ENCODE measurements at regions not wholly inside any gene's neighbourhood (a gene's known extent, or its start where the extent isn't known, plus 50 kb on each side); places are given as distances from the start of the nearest gene placed in this dataset.

DNA sequence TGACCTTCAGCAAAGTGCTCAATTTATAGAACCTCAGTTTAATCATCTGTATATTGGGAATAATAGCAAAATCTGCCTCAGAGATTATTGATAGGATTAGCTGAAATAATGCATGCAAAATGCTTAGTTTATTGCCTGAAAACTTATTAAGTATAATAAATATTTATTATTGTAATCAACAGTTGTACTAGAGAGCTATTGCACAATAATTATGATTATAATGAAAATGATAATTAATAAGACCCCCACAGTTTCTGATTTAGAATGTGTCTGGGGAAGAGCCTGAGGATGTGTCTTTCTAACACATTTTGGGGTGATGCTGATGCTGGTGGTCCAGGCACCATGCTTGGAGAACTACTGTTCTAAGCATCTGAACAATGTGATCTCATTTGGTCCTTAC is 419.6 kb downstream of the NPIPA7 start:
- no peak for DNase-seq

DNA sequence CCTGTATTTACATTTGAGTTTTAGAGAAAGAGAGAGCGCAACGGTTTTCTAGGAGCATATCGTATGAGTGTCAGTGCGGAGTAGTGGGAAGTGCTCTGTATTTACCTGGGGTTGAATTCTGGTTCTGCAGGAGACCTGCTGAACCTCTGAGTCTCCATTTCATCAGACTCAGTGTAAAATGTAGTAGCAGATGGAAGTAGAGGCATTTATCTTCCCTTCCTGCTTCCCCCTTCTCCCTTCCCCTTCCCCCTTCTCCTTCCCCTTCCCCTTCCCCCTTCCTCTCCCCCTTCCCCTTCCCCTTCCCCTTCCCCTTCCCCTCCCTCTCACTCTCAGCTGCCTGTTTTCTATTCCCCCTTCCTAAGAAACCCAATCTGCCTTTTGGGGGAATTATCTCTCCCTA is 426.9 kb downstream of the NPIPA7 start:
- no peak for DNase-seq

DNA sequence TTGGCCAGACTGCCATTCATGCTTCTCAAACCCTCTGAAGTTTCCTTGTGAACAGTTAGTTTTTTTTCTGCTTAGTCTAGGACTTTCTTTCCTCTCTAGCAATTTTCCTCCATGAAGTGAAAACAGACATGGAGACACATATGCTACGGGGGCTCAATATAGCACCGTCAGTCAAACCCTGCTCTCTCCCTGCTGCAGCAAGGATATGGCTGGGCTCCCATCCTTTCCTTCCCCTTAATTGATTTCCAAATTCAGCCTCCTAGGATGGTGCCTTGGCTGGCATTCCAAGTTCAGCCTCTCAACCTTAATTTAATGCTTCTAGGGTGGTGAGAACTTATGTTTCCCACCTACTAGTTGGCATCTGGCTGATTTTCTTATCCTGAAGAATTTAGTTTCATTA is 436.7 kb downstream of the NPIPA7 start:
- no peak for DNase-seq

DNA sequence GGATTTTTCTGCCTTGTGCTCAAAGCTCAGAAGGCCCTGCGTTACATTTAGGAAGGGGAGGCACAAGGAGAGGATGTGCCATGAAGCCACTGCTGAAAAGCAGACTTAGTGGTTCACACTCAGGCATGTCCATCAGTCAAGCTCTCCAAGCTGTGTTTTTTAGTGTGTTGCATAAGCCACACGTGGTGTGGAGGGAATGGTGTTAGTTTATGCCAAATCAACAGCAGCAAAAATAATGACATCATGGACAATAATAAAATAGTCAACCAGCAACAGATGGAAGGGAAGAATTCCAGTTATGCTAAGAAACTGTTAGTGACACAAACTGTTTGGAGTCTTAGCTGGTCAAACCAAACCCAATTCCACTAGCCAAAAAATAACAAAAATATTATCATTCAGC is 438.3 kb downstream of the NPIPA7 start:
- DNase-seq: no peak

DNA sequence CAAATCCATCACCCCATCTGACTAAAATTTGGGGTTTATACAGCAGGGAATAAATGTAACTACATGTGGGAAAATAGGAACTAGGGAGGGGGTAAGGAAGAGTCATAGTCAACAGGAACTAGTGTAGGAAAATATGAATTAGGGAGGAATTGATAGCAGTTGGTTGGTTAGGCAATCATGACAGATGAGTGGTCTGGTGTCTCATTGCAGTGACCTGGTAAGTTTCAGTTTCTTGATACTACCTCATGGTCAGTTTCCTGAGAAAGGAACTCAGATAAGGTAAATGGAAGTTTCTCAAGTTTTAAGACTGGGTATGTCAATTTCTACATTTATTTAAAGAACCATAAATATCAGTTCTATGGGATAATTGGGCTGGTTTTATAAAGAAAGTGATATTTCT is 442.3 kb downstream of the NPIPA7 start:
- no peak for DNase-seq

DNA sequence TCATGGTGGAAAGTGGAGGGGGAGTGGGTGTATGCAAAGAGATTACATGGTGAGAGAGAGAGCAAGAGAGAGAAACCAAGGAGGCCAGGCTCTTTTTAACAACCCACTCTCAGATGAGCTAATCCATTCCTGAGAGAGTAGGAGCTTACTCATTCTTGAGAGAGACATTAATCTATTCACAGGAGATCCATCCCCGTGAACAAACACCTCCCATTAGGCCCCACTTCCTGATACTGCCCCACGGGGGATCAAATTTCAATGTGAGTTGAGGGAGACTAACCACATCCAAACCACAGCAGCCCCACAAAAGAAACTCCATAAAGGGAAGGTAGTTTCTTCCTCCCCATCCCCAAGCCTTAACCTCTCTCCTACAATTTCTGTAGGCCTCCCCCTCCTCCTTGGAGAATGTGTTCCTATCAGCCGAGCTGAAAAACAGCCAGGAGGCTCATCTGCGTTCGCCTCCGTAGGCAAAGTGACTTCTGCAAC is 450.0 kb downstream of the NPIPA7 start:
- DNase-seq: no peak

DNA sequence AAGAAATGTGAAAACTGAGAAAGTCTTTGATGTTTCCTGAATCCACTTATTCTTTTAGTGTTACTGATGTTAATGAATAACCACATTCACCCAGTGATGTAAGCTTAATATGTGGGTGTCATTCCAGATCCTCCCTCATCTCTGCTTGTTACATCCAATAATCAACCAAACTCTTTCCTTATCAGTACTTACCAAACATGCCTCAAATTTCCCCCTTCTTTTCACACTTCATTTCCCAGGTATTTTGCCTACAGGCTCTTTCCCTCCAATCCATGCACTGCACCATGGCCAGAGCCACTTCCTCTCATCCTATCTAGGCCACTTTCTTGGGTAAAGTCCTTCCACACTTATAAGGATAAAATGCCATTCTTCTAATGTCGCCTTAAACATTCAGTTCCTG is 451.5 kb downstream of the NPIPA7 start:
- DNase-seq: no peak

DNA sequence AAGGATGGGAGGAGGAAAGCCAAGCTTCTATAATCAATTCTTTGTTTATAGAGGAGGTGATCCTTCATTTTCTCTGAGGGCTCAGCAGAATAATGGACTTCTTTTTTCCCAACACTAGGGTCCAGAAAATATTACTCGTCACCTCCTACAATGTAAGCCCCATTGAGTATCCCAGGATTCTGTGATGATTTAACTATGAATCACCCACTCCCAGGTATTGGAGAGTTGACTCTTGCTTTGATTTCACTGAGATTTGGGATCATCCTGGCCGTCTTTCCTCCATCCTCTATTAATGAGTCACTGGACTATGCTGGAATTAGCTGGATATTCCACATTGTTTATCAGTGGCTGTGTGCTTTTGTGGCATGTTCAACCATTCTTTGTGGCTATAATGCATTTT is 452.0 kb downstream of the NPIPA7 start:
- DNase-seq: no peak

DNA sequence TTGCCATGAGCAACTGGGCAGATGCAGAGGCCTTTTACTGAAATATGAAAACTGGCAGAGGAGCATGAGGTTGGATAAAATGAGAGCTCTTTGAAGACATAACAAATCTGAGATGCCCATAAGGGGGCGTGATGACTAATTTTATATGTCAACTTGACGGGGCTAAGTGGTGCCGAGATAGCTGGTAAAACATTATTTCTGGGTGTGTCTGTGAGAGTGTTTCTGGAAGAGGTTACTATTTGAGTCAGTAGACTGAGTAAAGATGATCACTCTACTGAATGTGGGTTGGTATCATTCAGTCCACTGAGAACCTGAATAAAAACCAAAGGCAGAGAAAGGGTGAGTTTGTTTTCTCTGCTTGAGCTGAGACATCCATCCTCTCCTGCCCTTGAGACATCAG is 454.2 kb downstream of the NPIPA7 start:
- DNase-seq: no peak

DNA sequence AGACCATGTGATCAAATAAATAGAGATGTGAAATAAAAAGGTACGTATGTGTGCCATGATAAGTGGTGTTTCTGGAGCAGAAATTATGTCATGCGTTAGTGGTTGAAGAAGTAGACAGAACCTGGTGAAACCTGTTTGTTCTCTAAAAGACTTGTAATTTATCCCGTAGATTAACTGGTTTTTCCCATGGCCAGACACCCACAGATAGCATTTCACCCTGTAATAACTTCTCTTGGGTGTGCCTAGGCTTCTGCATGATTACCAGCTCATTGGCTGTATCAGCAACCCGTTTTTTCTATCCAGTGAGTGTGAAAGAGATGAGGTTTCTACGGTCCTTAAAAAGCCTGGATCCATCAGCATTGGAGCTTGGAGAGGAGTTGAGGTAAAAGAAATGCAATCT is 471.3 kb downstream of the NPIPA7 start:
- no peak for DNase-seq

DNA sequence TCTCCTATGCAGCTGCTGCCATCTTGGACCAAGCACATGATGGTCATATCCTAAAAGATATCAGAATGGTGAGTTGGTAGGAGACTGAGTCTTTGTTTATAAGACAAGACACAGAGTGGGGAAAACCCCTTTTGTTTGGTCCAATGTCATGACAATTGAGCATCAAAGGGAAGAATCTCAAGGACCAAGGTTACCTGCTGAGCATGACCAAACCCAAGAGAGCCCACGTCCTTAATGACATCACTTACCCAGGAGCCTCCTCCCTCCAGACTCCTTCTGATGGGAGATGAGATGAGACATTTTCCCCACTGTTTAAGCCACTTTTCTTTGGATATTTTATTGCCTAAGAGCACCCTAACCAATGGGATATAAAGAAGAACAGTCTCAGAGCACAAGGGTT is 478.1 kb downstream of the NPIPA7 start:
- no peak for DNase-seq

DNA sequence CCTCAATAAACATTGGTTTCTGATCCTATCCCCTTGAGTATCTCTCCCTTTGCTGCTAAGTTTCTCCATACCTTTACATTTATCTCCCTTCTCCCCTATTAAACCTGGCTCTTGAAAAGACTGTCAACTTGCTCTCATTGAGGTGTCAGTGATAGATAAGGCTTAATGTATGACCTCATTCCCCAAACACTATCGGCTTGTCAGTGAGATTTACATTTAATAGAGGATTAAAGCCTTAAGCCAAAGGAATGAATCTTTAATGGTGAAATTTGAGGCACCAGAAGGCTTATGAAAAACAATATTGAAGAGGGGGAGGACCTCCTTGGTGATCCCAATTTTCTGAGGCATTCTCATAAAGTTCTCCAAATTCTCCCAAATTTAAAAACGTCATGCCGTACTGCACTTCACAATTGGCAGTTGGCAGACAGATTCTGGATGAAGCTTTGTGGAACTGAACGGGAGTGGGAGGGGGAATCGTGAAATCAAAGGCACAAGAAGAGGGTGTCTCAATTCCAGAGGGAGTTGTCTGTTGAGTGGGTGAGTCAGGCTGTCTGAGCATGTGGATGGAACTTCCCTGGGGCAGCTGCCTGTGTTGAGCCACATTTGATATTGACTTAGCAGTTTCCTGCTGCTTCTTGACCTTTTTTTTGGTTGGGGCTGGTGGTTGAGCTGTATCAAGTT is 478.8 kb downstream of the NPIPA7 start:
- no peak for DNase-seq

DNA sequence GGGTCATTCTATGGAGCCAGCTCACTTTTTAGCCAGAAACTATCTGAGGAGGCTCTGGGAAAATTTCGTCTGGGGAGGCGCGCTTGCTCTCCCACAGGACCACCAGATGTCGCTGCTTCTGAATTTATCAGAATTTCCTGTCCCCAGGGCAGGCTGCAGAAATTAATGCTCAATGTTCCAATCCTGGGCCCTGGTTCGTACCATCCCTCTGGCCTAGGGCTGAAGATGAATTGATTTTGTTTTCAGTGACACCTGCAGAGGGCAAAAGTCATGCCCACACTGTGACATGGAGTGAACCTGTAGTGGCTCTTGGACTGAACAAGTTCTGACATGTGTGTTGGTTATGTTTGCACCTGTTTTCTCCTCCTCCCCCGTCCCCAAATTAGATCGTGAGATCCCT is 482.6 kb downstream of the NPIPA7 start:
- DNase-seq: no peak

DNA sequence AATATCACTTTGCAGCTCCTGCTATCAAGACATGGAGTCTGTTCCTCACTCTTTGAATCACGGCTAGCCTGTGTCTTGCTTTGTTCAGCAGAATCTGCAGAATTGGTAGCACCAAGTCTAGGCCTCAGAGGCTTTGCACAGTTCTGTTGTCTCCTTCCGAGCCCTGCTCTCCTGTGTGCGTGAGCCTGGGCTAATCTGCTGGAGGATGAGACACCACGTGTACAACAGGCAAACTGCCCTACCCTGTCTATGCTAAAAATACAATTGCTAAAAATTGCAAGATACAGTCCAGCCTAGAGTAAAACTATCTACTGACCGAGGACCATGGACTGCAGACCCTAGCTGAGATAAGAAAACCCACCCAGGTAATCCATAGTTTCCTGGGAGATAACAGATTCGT is 484.7 kb downstream of the NPIPA7 start:
- no peak for DNase-seq

DNA sequence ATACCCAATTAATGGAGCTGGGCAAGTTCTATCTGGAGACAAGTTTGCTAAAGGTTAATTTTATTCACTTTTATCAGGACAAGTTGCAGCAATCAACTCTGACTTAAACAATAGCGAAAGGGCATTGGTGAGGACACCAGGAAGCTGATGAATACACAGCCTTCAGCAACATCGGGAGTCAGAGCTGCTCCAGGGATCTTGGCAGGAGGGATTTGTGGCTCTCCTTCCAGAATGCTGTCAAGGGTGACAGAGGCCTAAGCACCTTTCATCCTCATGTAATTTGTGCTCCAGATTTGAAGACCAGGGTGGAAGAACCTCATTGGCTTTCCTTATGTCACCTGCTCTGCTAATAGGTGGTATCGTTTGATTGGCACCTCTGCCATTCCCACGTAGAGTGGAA is 485.6 kb downstream of the NPIPA7 start:
- DNase-seq: no peak

DNA sequence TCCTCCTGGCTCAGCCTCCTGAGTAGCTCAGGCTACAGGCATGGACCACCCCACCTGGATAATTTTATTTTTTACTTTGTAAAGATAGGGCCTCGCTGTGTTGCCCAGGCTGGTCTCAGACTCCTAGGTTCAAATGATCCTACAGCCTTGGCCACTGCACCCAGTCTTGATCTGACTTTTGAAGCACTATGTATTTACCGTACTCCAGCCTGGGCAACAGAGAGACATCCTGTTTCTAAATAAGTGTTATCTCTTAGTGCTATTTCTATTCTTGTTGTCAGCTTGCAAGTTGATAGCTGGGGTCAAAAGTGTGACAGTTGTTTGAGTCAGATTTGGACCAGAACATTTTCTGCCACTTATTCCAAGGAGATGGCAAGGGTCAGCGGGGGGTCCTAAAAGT is 486.4 kb downstream of the NPIPA7 start:
- no peak for DNase-seq

DNA sequence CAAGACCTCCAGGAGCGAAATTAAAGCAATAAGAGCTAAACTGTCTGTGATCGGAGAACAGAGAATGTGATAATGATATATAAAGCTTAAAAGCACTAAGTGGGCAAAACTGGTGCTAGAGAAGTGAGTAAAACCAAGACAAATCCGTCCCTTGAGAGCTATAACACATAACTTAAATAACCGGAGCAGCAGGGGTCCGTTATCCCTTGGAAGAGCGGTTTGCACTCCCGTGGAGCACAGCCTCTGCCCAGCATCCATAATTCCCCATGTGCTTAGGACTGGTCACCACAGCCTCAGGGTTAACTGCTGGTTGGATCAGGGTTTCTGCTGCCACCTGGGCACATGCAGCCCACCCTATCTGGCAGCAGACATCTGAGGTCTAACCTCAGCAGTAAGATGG is 489.0 kb downstream of the NPIPA7 start:
- no peak for DNase-seq

DNA sequence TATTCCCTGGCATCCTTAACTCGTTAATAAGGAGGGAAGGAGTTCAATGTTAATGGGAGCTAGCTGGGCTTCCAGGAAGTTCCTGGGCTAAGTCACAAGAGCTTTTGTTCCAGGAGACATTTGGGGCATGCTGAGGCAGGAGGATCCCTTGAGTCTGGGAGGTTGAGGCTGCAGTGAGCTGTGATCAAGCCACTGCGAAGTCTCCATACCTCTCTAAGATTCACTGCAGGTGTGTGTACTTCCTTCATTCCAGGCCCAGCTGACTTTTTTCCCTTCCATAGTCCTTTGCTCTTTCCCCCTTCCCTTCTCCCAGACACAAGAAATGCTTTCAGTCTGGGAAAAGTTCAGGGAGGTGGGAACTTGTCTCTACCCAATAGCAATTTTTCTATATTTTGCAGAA is 489.8 kb downstream of the NPIPA7 start:
- DNase-seq: no peak

DNA sequence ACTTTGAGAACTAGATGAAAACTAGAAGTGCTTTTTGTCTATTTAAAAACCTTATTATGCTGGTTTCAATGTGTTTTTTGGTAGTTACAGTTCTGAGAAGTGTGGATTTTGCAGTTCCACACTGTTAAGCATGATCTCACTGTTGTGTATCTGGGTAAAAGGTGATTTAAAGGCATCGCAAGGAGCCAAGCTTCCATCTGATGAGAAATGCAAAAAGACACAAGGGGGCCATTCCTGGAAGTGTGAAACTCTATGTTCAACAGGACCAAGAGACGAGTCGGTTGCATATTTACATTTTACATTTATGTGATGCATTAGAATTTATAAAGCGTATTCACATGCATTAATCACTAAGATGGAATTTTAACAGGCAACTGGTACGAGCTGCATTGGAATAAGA is 490.8 kb downstream of the NPIPA7 start:
- no peak for DNase-seq

DNA sequence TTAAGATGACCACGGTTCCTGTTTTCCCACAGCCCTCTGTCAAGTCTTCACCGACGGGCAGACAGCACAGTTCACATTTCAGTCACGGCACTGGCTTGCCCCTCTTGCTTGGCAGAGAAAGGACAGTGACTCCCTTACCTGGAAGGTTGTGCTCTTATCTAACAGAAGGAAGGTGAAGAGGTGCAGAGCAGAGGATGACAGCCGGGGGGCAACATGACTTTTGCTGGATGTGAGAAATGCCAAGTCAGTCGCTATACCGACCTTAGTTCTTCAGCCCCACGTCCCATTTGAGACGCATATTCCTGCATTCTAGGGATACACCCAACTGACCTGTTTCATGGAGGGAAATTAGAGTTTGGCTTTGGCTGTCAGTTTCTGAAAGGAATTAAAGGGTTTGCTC is 492.3 kb downstream of the NPIPA7 start:
- DNase-seq: no peak

DNA sequence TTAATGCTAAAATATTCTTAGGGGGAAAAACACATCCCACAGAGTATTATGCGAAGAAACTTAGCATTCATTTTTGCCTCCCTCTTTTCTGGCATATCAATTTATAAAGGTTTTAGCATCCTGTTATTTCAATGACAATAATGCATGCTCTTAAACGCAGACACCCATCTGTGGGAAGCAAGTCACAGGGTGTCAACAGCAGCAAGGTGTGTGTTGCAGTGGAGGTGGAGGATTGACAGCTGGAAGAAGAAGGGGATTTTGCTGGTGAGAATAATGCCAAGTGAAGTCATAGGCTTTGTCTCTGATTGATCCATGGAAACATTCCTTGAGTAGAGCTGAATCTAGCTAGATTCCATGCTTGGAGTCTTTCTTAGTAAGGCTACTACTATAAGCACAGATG is 498.1 kb downstream of the NPIPA7 start:
- DNase-seq: no peak

DNA sequence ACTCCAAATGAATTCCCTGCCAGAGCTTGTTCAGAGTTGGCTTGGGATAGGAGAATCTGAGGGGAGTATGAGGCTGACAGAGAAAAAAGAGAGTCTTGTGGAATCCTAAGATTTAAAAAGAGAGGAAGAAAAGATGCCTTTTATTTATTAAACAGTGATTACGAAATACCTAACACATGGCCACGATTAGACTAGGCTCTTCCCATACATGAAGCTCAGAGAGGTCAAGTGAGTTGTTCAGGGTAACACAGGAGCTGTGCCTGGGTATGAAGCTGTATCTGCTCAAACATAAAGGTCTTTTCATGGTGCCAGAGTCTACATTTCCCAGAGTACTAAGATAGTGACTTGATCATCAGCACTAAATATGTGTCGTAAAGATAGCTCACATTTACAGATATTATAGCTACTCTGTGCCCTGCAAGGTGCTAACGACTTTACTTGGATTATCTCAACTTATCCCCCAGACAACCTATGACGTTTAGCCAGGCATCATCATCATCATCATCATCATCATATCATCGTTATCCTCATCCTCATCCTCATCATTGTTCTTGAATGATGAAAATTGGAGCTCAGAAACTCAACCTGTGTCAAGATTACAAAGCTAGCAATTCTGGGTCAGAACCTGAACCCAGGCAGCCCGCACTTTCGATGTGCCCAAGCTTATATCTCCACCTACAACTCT is 500.8 kb downstream of the NPIPA7 start:
- no peak for DNase-seq

DNA sequence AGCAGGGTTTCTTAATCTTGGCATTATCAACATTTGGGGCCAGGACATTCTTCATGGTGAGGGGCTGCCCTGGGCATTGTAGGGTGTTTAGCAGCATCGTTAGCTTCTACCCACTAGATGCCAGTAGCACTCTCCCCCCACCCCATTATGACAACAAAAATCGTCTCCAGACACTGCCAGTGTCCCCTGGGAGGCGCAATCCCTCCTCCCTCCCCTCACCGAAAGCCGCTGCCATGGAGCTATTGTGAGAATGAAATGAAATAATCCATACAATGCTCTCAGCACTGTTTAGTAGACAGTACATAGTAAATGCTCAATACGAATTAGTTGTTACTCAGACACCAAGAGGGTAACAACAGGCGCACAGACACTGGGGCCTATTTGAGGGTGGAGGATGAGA is 502.9 kb downstream of the NPIPA7 start:
- DNase-seq: no peak

DNA sequence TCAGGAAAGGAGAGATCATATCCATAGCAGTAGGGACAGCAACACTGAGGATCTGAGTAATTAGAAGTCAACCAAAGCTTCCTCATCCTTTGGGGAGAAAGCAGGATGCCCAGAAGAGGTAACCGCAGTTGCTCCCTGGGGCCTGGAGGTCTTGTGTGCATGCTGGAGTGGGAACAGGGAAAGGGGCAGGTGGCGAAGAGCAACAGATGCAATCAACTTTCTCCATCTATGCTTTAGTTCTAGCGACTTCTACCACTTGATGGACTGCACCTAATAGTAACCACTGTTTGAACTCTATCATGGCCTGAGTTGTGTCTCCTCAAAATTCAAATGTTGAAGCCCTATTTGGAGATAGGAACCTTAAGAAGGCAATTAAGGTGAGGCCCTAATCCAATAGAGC is 503.8 kb downstream of the NPIPA7 start:
- no peak for DNase-seq

DNA sequence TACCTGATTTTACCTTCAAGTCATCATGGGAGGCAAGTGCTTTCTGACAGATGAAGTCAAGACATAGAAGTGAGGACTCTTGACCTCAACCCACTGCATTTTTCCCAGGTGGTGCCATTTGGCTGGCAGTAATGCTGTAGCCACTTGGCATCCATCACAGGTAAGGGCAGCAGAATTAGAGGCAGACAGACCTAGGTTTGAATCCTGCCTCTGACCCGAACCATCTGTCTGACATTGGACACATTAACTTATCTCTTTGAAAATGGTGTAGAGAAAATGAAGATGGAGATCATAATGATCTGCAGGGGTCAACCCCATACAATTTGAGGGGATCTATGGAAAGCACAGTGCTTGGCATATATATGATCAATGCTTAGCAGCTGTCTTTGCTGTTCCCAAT is 505.5 kb downstream of the NPIPA7 start:
- DNase-seq: no peak

Measured in T1000 (cell line).